Neural cell (in vitro differentiated cells): ENCODE measurements at regions not wholly inside any gene's neighbourhood (a gene's known extent, or its start where the extent isn't known, plus 50 kb on each side); places are given as distances from the start of the nearest gene placed in this dataset.

ENCODE experiments used
- H2AFZ ChIP-seq: fragments of 200-600, 300-800 bp; sonication (generic), shearing (Covaris generic); 2 replicates; pipeline ENCODE4 v1.6.0; 2014; ENCODE audit warnings: low read depth, mild to moderate bottlenecking, antibody characterized with exemption, low read length, moderate library complexity
- H3F3A ChIP-seq: fragments of 200-600 bp; shearing (Covaris generic); 2 replicates; pipeline ENCODE4 v1.6.1; 2016; ENCODE audit warnings: mild to moderate bottlenecking, moderate library complexity, mixed read lengths, antibody characterized with exemption, low read length; ENCODE audit not compliant: insufficient read depth, poor library complexity, severe bottlenecking
- H3K27ac ChIP-seq: fragments of 200-600, 300-800 bp; sonication (generic), shearing (Covaris generic); 2 replicates; pipeline ENCODE4 v1.5.1; 2014; ENCODE audit warnings: mild to moderate bottlenecking, low read length, moderate library complexity
- H3K27me3 ChIP-seq: fragments of 300-800, 200-600 bp; sonication (generic), shearing (Covaris generic); 2 replicates; pipeline ENCODE4 v1.6.0; 2014; ENCODE audit warnings: mild to moderate bottlenecking, low read depth, low read length, moderate library complexity; ENCODE audit not compliant: insufficient read depth
- H3K36me3 ChIP-seq: fragments of 300-800, 200-600 bp; sonication (generic), shearing (Covaris generic); 2 replicates; pipeline ENCODE4 v1.5.1; 2014; ENCODE audit warnings: mild to moderate bottlenecking, antibody characterized with exemption, low read length, moderate library complexity; ENCODE audit not compliant: insufficient read depth
- H3K4me2 ChIP-seq: fragments of 300-800, 200-600 bp; sonication (generic), shearing (Covaris generic); 2 replicates; pipeline ENCODE4 v1.6.0; 2014; ENCODE audit warnings: mild to moderate bottlenecking, low read length
- H3K4me3 ChIP-seq: fragments of 300-800, 200-600 bp; sonication (generic), shearing (Covaris generic); 2 replicates; pipeline ENCODE4 v1.5.1; 2014; ENCODE audit warnings: mild to moderate bottlenecking, low read length, moderate library complexity
- H3K79me2 ChIP-seq: fragments of 200-600 bp; shearing (Covaris generic); replicated peaks from 2 replicates; pipeline ENCODE4 v1.6.0; 2014; ENCODE audit warnings: mild to moderate bottlenecking, low read length, moderate library complexity; ENCODE audit not compliant: insufficient read depth
- H3K9ac ChIP-seq: fragments of 300-800, 200-600 bp; sonication (generic), shearing (Covaris generic); 2 replicates; pipeline ENCODE4 v1.6.1; 2016; ENCODE audit warnings: mild to moderate bottlenecking, low read length, mixed read lengths
- H3K9me2 ChIP-seq: fragments of 200-600 bp; shearing (Covaris generic); 2 replicates; pipeline ENCODE4 v1.6.1; 2016; ENCODE audit warnings: mild to moderate bottlenecking, low read length, mixed read lengths; ENCODE audit not compliant: insufficient read depth
- H3K9me3 ChIP-seq: fragments of 200-600, 300-800 bp; sonication (generic), shearing (Covaris generic); 2 replicates; pipeline ENCODE4 v1.6.1; 2016; ENCODE audit warnings: mild to moderate bottlenecking, mixed run types, low read length, moderate library complexity, mixed read lengths
- H4K20me1 ChIP-seq: fragments of 200-600 bp; shearing (Covaris generic); 2 replicates; pipeline ENCODE4 v1.6.1; 2016; ENCODE audit warnings: mild to moderate bottlenecking, mixed run types; ENCODE audit not compliant: insufficient read depth
- EP300 ChIP-seq: fragments of 450-650 bp; conservative IDR thresholded peaks from 2 replicates; pipeline ENCODE4 v1.6.1; 2014; ENCODE audit warnings: antibody characterized with exemption, mild to moderate bottlenecking, moderate library complexity; ENCODE audit not compliant: poor library complexity, severe bottlenecking
- EZH2 ChIP-seq: fragments of 200-600, 300-800 bp; shearing (Covaris generic), sonication (generic); IDR thresholded peaks from 2 replicates; pipeline ENCODE4 v1.6.1; 2014; ENCODE audit warnings: antibody characterized with exemption, low read length, borderline replicate concordance, mild to moderate bottlenecking; ENCODE audit not compliant: insufficient read depth, poor library complexity, severe bottlenecking
- MXI1 ChIP-seq: fragments of 450-650 bp; conservative IDR thresholded peaks from 2 replicates; pipeline ENCODE4 v1.6.1; 2014; ENCODE audit warnings: antibody characterized with exemption, mild to moderate bottlenecking; ENCODE audit not compliant: poor library complexity, severe bottlenecking
- POLR2AphosphoS5 ChIP-seq: IDR thresholded peaks from 2 replicates; pipeline ENCODE4 v1.6.1; 2012
- RAD21 ChIP-seq: fragments of 450-650 bp; conservative IDR thresholded peaks from 2 replicates; pipeline ENCODE4 v1.6.1; 2014; ENCODE audit warnings: antibody characterized with exemption, mild to moderate bottlenecking, moderate library complexity
- SMC3 ChIP-seq: fragments of 450-650 bp; conservative IDR thresholded peaks from 2 replicates; pipeline ENCODE4 v1.6.1; 2014; ENCODE audit warnings: antibody characterized with exemption, mild to moderate bottlenecking, moderate library complexity; ENCODE audit not compliant: poor library complexity
- TAF1 ChIP-seq: IDR thresholded peaks from 2 replicates; pipeline ENCODE4 v1.6.1; 2012; ENCODE audit warnings: low read depth
- TF ChIP-seq, protein P1 (sequence below): fragments of 450-650 bp; IDR thresholded peaks from 2 replicates; pipeline ENCODE4 v1.5.1; 2014; ENCODE audit warnings: antibody characterized with exemption, mild to moderate bottlenecking, moderate library complexity; ENCODE audit not compliant: poor library complexity, severe bottlenecking
- TF ChIP-seq, protein P2 (sequence below): IDR thresholded peaks from 2 replicates; pipeline ENCODE4 v1.6.1; 2012; ENCODE audit warnings: borderline replicate concordance

DNA sequence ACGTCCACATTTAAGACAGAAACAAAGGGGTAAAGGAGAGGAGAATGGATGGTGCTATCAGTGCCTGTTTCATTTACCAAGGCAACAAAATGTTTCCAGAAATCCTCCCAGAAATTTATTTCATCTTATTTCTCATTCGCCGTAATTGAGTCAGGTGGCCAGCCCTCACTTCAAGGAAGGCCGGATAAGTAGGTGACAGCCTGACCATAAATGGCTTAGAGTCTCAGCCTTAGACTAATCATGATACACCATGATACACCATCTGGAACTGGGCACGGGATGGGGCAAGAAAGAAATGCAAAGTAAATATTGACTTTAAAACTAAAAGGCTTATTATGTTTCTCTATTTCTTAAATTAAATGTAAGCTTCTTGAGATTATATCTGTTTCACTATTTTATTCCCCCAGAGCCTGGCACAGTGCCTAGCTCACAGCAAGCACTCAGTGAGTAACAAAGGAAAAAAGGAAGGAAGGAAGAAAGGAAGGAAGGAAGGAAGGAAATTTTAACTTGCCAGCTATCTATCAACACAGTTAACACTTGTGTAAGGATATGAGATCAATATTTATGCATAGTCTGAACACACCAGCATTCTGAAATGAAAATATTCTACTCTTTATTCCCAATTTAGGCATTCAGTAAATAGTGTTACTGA, 106.1 kb upstream of the FSCB start:
- H3K36me3 ChIP-seq: no peaks in the 10 kb centered on the region
- H3K9ac ChIP-seq: no peak overlapping the region
- no peaks in the 10 kb centered on the region for H3K27me3 ChIP-seq
- H3K9me2 ChIP-seq: no peaks in the 10 kb centered on the region
- no peak overlapping the region for H3K4me2 ChIP-seq
- H3K4me3 ChIP-seq: no peak overlapping the region
- H3K27ac ChIP-seq: no peak overlapping the region
- peaks cover 3% of the 10 kb centered on the region for H3F3A ChIP-seq
- no peaks in the 10 kb centered on the region for H4K20me1 ChIP-seq
- no peaks in the 10 kb centered on the region for H3K79me2 ChIP-seq
- H2AFZ ChIP-seq: no peak overlapping the region
- TF ChIP-seq SMC3: no peak
- TF ChIP-seq, protein P1, sequence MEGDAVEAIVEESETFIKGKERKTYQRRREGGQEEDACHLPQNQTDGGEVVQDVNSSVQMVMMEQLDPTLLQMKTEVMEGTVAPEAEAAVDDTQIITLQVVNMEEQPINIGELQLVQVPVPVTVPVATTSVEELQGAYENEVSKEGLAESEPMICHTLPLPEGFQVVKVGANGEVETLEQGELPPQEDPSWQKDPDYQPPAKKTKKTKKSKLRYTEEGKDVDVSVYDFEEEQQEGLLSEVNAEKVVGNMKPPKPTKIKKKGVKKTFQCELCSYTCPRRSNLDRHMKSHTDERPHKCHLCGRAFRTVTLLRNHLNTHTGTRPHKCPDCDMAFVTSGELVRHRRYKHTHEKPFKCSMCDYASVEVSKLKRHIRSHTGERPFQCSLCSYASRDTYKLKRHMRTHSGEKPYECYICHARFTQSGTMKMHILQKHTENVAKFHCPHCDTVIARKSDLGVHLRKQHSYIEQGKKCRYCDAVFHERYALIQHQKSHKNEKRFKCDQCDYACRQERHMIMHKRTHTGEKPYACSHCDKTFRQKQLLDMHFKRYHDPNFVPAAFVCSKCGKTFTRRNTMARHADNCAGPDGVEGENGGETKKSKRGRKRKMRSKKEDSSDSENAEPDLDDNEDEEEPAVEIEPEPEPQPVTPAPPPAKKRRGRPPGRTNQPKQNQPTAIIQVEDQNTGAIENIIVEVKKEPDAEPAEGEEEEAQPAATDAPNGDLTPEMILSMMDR: no peak
- no peak for TF ChIP-seq RAD21
- TF ChIP-seq EP300: no peak
- TF ChIP-seq, protein P2, sequence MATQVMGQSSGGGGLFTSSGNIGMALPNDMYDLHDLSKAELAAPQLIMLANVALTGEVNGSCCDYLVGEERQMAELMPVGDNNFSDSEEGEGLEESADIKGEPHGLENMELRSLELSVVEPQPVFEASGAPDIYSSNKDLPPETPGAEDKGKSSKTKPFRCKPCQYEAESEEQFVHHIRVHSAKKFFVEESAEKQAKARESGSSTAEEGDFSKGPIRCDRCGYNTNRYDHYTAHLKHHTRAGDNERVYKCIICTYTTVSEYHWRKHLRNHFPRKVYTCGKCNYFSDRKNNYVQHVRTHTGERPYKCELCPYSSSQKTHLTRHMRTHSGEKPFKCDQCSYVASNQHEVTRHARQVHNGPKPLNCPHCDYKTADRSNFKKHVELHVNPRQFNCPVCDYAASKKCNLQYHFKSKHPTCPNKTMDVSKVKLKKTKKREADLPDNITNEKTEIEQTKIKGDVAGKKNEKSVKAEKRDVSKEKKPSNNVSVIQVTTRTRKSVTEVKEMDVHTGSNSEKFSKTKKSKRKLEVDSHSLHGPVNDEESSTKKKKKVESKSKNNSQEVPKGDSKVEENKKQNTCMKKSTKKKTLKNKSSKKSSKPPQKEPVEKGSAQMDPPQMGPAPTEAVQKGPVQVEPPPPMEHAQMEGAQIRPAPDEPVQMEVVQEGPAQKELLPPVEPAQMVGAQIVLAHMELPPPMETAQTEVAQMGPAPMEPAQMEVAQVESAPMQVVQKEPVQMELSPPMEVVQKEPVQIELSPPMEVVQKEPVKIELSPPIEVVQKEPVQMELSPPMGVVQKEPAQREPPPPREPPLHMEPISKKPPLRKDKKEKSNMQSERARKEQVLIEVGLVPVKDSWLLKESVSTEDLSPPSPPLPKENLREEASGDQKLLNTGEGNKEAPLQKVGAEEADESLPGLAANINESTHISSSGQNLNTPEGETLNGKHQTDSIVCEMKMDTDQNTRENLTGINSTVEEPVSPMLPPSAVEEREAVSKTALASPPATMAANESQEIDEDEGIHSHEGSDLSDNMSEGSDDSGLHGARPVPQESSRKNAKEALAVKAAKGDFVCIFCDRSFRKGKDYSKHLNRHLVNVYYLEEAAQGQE: no peak
- TF ChIP-seq POLR2AphosphoS5: no peak
- no peak for TF ChIP-seq MXI1
- no peak for TF ChIP-seq TAF1
- TF ChIP-seq EZH2: no peak
- H3K9me3 ChIP-seq: no peaks in the 10 kb centered on the region

DNA sequence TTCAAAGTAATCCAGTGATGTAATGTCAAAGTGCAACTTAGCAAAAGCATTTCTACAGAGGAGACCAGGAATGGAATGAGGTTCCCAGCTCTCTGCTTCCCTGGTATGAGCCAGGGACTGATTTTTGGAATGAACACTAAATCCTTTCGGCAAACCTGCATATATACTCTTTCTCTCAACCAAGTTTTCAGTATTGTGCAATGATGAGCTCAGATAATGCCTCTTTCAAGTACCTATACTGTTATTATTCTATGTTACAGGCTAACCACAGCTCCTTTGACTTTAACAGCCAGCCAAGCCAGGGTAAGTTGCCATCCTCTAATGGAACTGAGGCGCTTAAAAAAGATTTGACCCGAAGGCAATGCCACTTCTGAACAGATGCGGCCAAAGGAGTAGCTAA, 104.9 kb upstream of the FSCB start:
- Histone ChIP-seq H3F3A (peaks cover 3% of the 10 kb centered on the region), H3K27ac (no peak overlapping the region), H3K36me3 (no peaks in the 10 kb centered on the region), H3K9ac (no peak overlapping the region), H4K20me1 (no peaks in the 10 kb centered on the region), H3K4me3 (no peak overlapping the region), H3K4me2 (no peak overlapping the region), H3K79me2 (no peaks in the 10 kb centered on the region), H3K9me2 (no peaks in the 10 kb centered on the region), H3K9me3 (no peaks in the 10 kb centered on the region), H3K27me3 (no peaks in the 10 kb centered on the region), H2AFZ (no peak overlapping the region)
- TF ChIP-seq EP300 (no peak), EZH2 (no peak), TAF1 (no peak), POLR2AphosphoS5 (no peak), SMC3 (no peak)
- TF ChIP-seq, protein P1: no peak
